ENCODE measurements at regions not wholly inside any gene's neighbourhood (a gene's known extent, or its start where the extent isn't known, plus 50 kb on each side); places are given as distances from the start of the nearest gene placed in this dataset.
A peak's percentile ranks its signal among the peaks of the same experiment; 100 is the strongest.

GRCh38 chr13:34076943-34077703 lies 259.2 kb downstream of the RFC3 start:
- no peak overlapping the region for H3K4me3 ChIP-seq (replicated peaks in 1 of 2; ENCODE audit: low read depth in 2 of 2, low read length in 2 of 2)
- DNase-seq (ENCODE audit: low read depth in 2 of 2): peak; percentile 54 to 58

DNA sequence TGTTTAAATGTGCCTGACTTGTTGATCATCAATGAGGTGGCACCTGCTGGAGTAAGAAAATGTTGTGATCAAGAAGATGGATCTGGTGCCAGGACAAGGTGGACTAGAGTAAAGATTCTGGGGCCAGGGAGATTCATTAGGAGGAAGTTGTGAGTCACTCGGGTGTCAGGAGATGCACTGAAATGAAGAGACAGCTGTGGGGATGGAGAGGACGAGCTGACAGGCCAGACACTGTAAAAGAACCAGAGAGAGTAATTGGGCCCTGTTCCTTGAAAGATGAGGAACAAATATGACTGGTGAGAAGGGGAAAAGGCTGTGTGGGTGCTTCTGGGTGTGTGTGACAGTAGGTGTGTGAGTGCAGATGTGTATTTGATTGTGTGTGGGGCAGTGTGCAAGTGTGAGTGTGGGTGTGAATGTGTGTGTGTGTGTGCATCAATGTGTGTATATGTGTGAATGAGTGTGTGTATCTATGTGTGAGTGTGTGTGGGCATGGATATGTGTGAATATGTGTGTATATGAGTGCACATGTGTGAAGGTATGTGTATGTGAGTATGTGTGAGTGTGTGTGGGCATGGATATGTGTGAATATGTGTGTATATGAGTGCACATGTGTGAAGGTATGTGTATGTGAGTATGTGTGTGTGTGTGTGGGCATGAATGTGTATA lies 260.5 kb downstream of the RFC3 start:
- DNase-seq (ENCODE audit: low read depth in 2 of 2): no peak
- TF ChIP-seq, protein P1, sequence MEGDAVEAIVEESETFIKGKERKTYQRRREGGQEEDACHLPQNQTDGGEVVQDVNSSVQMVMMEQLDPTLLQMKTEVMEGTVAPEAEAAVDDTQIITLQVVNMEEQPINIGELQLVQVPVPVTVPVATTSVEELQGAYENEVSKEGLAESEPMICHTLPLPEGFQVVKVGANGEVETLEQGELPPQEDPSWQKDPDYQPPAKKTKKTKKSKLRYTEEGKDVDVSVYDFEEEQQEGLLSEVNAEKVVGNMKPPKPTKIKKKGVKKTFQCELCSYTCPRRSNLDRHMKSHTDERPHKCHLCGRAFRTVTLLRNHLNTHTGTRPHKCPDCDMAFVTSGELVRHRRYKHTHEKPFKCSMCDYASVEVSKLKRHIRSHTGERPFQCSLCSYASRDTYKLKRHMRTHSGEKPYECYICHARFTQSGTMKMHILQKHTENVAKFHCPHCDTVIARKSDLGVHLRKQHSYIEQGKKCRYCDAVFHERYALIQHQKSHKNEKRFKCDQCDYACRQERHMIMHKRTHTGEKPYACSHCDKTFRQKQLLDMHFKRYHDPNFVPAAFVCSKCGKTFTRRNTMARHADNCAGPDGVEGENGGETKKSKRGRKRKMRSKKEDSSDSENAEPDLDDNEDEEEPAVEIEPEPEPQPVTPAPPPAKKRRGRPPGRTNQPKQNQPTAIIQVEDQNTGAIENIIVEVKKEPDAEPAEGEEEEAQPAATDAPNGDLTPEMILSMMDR (IDR thresholded peaks at IDR 0.05; ENCODE audit: low read depth, low read length): no peak

More at GRCh38 chr13:34076943-34077703, 259.2 kb downstream of the RFC3 start:
- TF ChIP-seq, protein P1 (IDR thresholded peaks at IDR 0.05; ENCODE audit: low read depth, low read length): peak; percentile 62

GRCh38 chr13:34085204-34085603 lies 267.3 kb downstream of the RFC3 start:
- peak in 1 of 2 donors; percentile 48 for DNase-seq (ENCODE audit: low read depth in 2 of 2)
- TF ChIP-seq, protein P1 (IDR thresholded peaks at IDR 0.05; ENCODE audit: low read depth, low read length): no peak
- H3K4me3 ChIP-seq (replicated peaks in 1 of 2; ENCODE audit: low read depth in 2 of 2, low read length in 2 of 2): no peak overlapping the region

More for the DNA sequence above, 260.5 kb downstream of the RFC3 start:
- H3K4me3 ChIP-seq (replicated peaks in 1 of 2; ENCODE audit: low read depth in 2 of 2, low read length in 2 of 2): no peak overlapping the region

GRCh38 chr13:34086281-34086680 lies 268.3 kb downstream of the RFC3 start:
- no peak overlapping the region for H3K4me3 ChIP-seq (replicated peaks in 1 of 2; ENCODE audit: low read depth in 2 of 2, low read length in 2 of 2)
- TF ChIP-seq, protein P1 (IDR thresholded peaks at IDR 0.05; ENCODE audit: low read depth, low read length): no peak
- DNase-seq (ENCODE audit: low read depth in 2 of 2): no peak

DNA sequence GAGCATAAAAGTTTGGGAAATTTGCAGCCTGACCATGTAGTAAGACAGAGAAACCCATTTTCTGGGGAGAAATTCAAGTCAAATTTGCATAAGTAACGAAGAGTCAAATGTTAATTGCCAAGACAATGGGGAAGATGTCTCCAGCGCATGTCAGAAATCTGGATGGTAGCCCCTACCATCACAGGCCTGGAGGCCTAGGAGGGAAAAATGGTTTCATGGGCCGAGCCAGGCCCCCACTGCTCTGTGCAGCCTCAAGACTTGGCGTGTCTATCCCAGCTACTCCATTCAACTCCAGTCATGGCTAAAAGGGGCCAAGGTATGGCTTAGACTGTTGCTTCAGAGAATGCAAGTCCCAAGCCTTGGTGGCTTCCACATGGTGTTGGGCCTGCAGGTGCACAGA lies 269.8 kb downstream of the RFC3 start:
- TF ChIP-seq, protein P1 (IDR thresholded peaks at IDR 0.05; ENCODE audit: low read depth, low read length): no peak

GRCh38 chr13:34103854-34104253 lies 285.9 kb downstream of the RFC3 start:
- H3K4me3 ChIP-seq (replicated peaks in 1 of 2; ENCODE audit: low read depth in 2 of 2, low read length in 2 of 2): no peak overlapping the region
- TF ChIP-seq, protein P1 (IDR thresholded peaks at IDR 0.05; ENCODE audit: low read depth, low read length): no peak
- DNase-seq (ENCODE audit: low read depth in 2 of 2): no peak

More for the DNA sequence above, 269.8 kb downstream of the RFC3 start:
- no peak overlapping the region for H3K4me3 ChIP-seq (replicated peaks in 1 of 2; ENCODE audit: low read depth in 2 of 2, low read length in 2 of 2)
- DNase-seq (ENCODE audit: low read depth in 2 of 2): no peak

All from cardiac fibroblast (primary cell).